Parathyroid adenoma (tissue), 2 donors: ENCODE measurements at regions not wholly inside any gene's neighbourhood (a gene's known extent, or its start where the extent isn't known, plus 50 kb on each side); places are given as distances from the start of the nearest gene placed in this dataset.

ENCODE experiments used
- H2AFZ ChIP-seq: fragments of 300-600 bp; sonication (generic); one replicate; pipeline ENCODE4 v1.7.0; 2017; ENCODE audit warnings: antibody characterized with exemption, mild to moderate bottlenecking
- H3K27ac ChIP-seq: fragments of 300-600 bp; sonication (generic); one replicate; pipeline ENCODE4 v1.7.0; 2017
- H3K27me3 ChIP-seq: fragments of 300-600 bp; sonication (generic); one replicate; pipeline ENCODE4 v1.7.0; 2017; ENCODE audit warnings: low read length; ENCODE audit not compliant: control insufficient read depth, insufficient read depth
- H3K36me3 ChIP-seq: fragments of 300-600 bp; sonication (generic); one replicate; pipeline ENCODE4 v1.7.0; 2017; ENCODE audit warnings: low read length; ENCODE audit not compliant: control insufficient read depth, insufficient read depth
- H3K4me1 ChIP-seq: fragments of 300-600 bp; sonication (generic); one replicate; pipeline ENCODE4 v1.7.0; 2017; ENCODE audit warnings: control low read depth
- H3K4me2 ChIP-seq: fragments of 300-600 bp; sonication (generic); one replicate; pipeline ENCODE4 v1.7.0; 2017; ENCODE audit warnings: low read length
- H3K4me3 ChIP-seq: fragments of 300-600 bp; sonication (generic); one replicate; pipeline ENCODE4 v1.7.0; 2017; ENCODE audit warnings: low read depth, low read length
- H3K79me2 ChIP-seq: fragments of 300-600 bp; sonication (generic); one replicate; pipeline ENCODE4 v1.7.0; 2017; ENCODE audit warnings: control low read depth
- H3K9ac ChIP-seq: fragments of 300-600 bp; sonication (generic); one replicate; pipeline ENCODE4 v1.7.0; 2017; ENCODE audit warnings: mild to moderate bottlenecking
- H3K9me3 ChIP-seq: fragments of 300-600 bp; sonication (generic); one replicate; pipeline ENCODE4 v1.7.0; 2017; ENCODE audit warnings: low read length; ENCODE audit not compliant: control insufficient read depth
- CTCF ChIP-seq: fragments of 300-600 bp; sonication (generic); IDR thresholded peaks from one replicate; pipeline ENCODE4 v1.7.0; 2017; ENCODE audit warnings: antibody characterized with exemption, mild to moderate bottlenecking
- donor health status: primary hyperparathyroidism.

GRCh38 chr16:60686824-60687223 is 1349.4 kb downstream of the CDH8 start:
- no peaks in the 10 kb centered on the region for H3K4me1 ChIP-seq
- H3K4me2 ChIP-seq = no peak overlapping the region
- no peaks in the 10 kb centered on the region for H3K27me3 ChIP-seq
- no peak overlapping the region for H3K9ac ChIP-seq
- H3K9me3 ChIP-seq = no peaks in the 10 kb centered on the region
- no peaks in the 10 kb centered on the region for H3K36me3 ChIP-seq
- H3K27ac ChIP-seq = no peak overlapping the region
- no peak overlapping the region for H3K4me3 ChIP-seq
- no peak for TF ChIP-seq CTCF
- H3K79me2 ChIP-seq = no peaks in the 10 kb centered on the region
- H2AFZ ChIP-seq = no peak overlapping the region

GRCh38 chr16:60684002-60684401 is 1352.2 kb downstream of the CDH8 start:
- Histone ChIP-seq H3K36me3 (no peaks in the 10 kb centered on the region), H3K4me1 (no peaks in the 10 kb centered on the region), H3K4me3 (no peak overlapping the region), H3K9ac (no peak overlapping the region), H3K4me2 (no peak overlapping the region), H2AFZ (no peak overlapping the region), H3K9me3 (no peaks in the 10 kb centered on the region), H3K27me3 (no peaks in the 10 kb centered on the region), H3K79me2 (no peaks in the 10 kb centered on the region), H3K27ac (no peak overlapping the region)
- TF ChIP-seq CTCF = no peak

- Histone ChIP-seq H3K9ac (no peak overlapping the region), H3K36me3 (no peaks in the 10 kb centered on the region), H3K27me3 (no peaks in the 10 kb centered on the region), H3K9me3 (no peaks in the 10 kb centered on the region), H3K79me2 (no peaks in the 10 kb centered on the region), H3K4me1 (no peaks in the 10 kb centered on the region), H3K4me2 (no peak overlapping the region), H2AFZ (no peak overlapping the region), H3K27ac (no peak overlapping the region), H3K4me3 (no peak overlapping the region)
- TF ChIP-seq CTCF = no peak
Measured at GRCh38 chr16:60682219-60682618, 1354.0 kb downstream of the CDH8 start.

- no peak overlapping the region for H3K4me2 ChIP-seq
- H3K27me3 ChIP-seq = no peaks in the 10 kb centered on the region
- no peaks in the 10 kb centered on the region for H3K36me3 ChIP-seq
- H3K4me1 ChIP-seq = no peaks in the 10 kb centered on the region
- H3K79me2 ChIP-seq = no peaks in the 10 kb centered on the region
- no peak for TF ChIP-seq CTCF
- H3K27ac ChIP-seq = no peak overlapping the region
- no peak overlapping the region for H3K4me3 ChIP-seq
- no peak overlapping the region for H3K9ac ChIP-seq
- H3K9me3 ChIP-seq = no peaks in the 10 kb centered on the region
- no peak overlapping the region for H2AFZ ChIP-seq
Measured at GRCh38 chr16:60681043-60681442, 1355.2 kb downstream of the CDH8 start.

- Histone ChIP-seq H3K4me1 (no peaks in the 10 kb centered on the region), H3K9ac (no peak overlapping the region), H3K9me3 (no peaks in the 10 kb centered on the region), H3K27ac (no peak overlapping the region), H2AFZ (no peak overlapping the region), H3K36me3 (no peaks in the 10 kb centered on the region), H3K27me3 (no peaks in the 10 kb centered on the region), H3K4me3 (no peak overlapping the region), H3K79me2 (no peaks in the 10 kb centered on the region), H3K4me2 (no peak overlapping the region)
- TF ChIP-seq CTCF = no peak
Measured at GRCh38 chr16:60675022-60675421, 1361.2 kb downstream of the CDH8 start.
